K562 (cell line): ENCODE measurements at regions not wholly inside any gene's neighbourhood (a gene's known extent, or its start where the extent isn't known, plus 50 kb on each side); places are given as distances from the start of the nearest gene placed in this dataset.

Source experiments
- ATAC-seq: fragments of 200-7000 bp; cut with Tn5 transposase; 3 replicates; pipeline ENCODE4 v1.9.1; 2020; ENCODE audit warnings: moderate library complexity
- BruUV-seq: library from RNA; stranded (reverse); fragments of 400-500 nt; replicated peaks from 2 replicates; lab custom pipeline; 2021; lab: Mats Ljungman, UMichigan
- CTCF ChIA-PET: fragments of 300-600 bp; formaldehyde crosslinking; extraction: SDS; loops from one replicate; lab custom pipeline; 2021; ENCODE audit warnings: low intra/inter-chr PET ratio; lab: Yijun Ruan, JAX
- POLR2A ChIA-PET: fragments of 300-600, 350-650 bp; sonication (Branson Sonifier 250); formaldehyde crosslinking; extraction: SDS; loops from one replicate; lab custom pipeline; 2021; ENCODE audit warnings: antibody characterized with exemption, inconsistent platforms; lab: Yijun Ruan, JAX
- DNase-seq, 4 experiments: peaks; one replicate each; pipeline versions ENCODE4 v3.0.0 to v3.0.0-alpha.2; 2011 to 2018; ENCODE audit warnings: low spot score in 3 of 4, mixed read lengths in 3 of 4; ENCODE audit errors: extremely low read depth in 1 of 4
- FAIRE-seq: peaks from 2 replicates; lab custom pipeline; 2011; peaks lifted over from hg19 to GRCh38; lab: Jason Lieb, UNC
- H2AFZ ChIP-seq: 2 replicates; pipeline ENCODE4 v1.6.0; 2011; ENCODE audit warnings: low read depth, low read length, control low read depth, inconsistent platforms
- H3K27ac ChIP-seq: fragments of 200-600 bp; 3 replicates; pipeline ENCODE4 v1.8.0; 2011; ENCODE audit warnings: low read depth, mild to moderate bottlenecking, control low read depth, inconsistent platforms, low read length, moderate library complexity, mixed read lengths; ENCODE audit errors: extremely low read depth
- H3K27me3 ChIP-seq, 2 experiments: fragments of 300-600 bp in 1 of 2; 2 replicates in 1 of 2; 3 replicates in 1 of 2; pipeline versions ENCODE4 v1.6.0 to v1.8.0; 2011; ENCODE audit warnings: inconsistent platforms in 2 of 2, low read length in 2 of 2, mild to moderate bottlenecking in 1 of 2, mixed read lengths in 1 of 2, moderate library complexity in 1 of 2; ENCODE audit not compliant: control insufficient read depth in 2 of 2, insufficient read depth in 2 of 2
- H3K36me3 ChIP-seq: fragments of 300-600 bp; 3 replicates; pipeline ENCODE4 v1.8.0; 2011; ENCODE audit warnings: mild to moderate bottlenecking, low read length, inconsistent platforms; ENCODE audit not compliant: control insufficient read depth, insufficient read depth
- H3K4me1 ChIP-seq, 2 experiments: fragments of 200-600 bp in 1 of 2; replicated peaks in 1 of 2; 2 replicates in 1 of 2; 3 replicates in 1 of 2; pipeline versions ENCODE4 v1.5.1 to v1.8.0; 2011; ENCODE audit warnings: inconsistent platforms in 2 of 2, low read length in 2 of 2, mild to moderate bottlenecking in 1 of 2, mixed read lengths in 1 of 2, moderate library complexity in 1 of 2; ENCODE audit not compliant: control insufficient read depth in 2 of 2, insufficient read depth in 2 of 2
- H3K4me2 ChIP-seq: 2 replicates; pipeline ENCODE4 v1.6.1; 2011; ENCODE audit warnings: low read length, control low read depth, inconsistent platforms, mixed read lengths; ENCODE audit not compliant: insufficient read depth
- H3K4me3 ChIP-seq: fragments of 200-600 bp; sonication (generic), shearing (Covaris generic); 2 replicates; pipeline ENCODE4 v1.5.1; 2016; ENCODE audit warnings: control low read depth, inconsistent platforms
- H3K79me2 ChIP-seq: fragments of 200-600 bp; 3 replicates; pipeline ENCODE4 v1.8.0; 2011; ENCODE audit warnings: low read length, inconsistent platforms; ENCODE audit not compliant: control insufficient read depth, insufficient read depth
- H3K9ac ChIP-seq, 2 experiments: 2 replicates each; pipeline versions ENCODE4 v1.6.0 to v1.6.1; 2011; ENCODE audit warnings: low read depth in 2 of 2, low read length in 2 of 2, control low read depth in 1 of 2, inconsistent platforms in 1 of 2, mild to moderate bottlenecking in 1 of 2, mixed read lengths in 1 of 2; ENCODE audit not compliant: insufficient read depth in 1 of 2
- H3K9me1 ChIP-seq: one replicate; pipeline ENCODE4 v1.6.0; 2011; ENCODE audit warnings: inconsistent platforms, mild to moderate bottlenecking, low read length, moderate library complexity; ENCODE audit not compliant: control insufficient read depth, insufficient read depth
- H3K9me3 ChIP-seq: replicated peaks from 2 replicates; pipeline ENCODE4 v1.5.1; 2011; ENCODE audit warnings: low read depth, low read length, inconsistent platforms; ENCODE audit not compliant: control insufficient read depth, insufficient read depth
- H4K20me1 ChIP-seq: replicated peaks from 2 replicates; pipeline ENCODE4 v1.6.1; 2011; ENCODE audit warnings: low read length, inconsistent platforms, mixed read lengths; ENCODE audit not compliant: control insufficient read depth, insufficient read depth
- COPS2 ChIP-seq: fragments of 450-650 bp; conservative IDR thresholded peaks from 2 replicates; pipeline ENCODE4 v1.6.1; 2016; ENCODE audit warnings: mild to moderate bottlenecking, moderate library complexity
- EHMT2 ChIP-seq: fragments of 450-650 bp; IDR thresholded peaks from 2 replicates; pipeline ENCODE4 v1.6.1; 2018; ENCODE audit warnings: antibody characterized with exemption
- ELF1 ChIP-seq: fragments of 200-800 bp; sonication (Bioruptor generic); IDR thresholded peaks from 2 replicates; pipeline ENCODE4 v1.6.1; 2016; ENCODE audit warnings: missing genetic modification characterization, missing compliant biosample characterization
- EP300 ChIP-seq: IDR thresholded peaks from 2 replicates; pipeline ENCODE4 v1.6.1; 2012; ENCODE audit warnings: low read length, improper control_type of control experiment
- FOSL1 ChIP-seq: fragments of 200-800 bp; sonication (Bioruptor generic); conservative IDR thresholded peaks from 2 replicates; pipeline ENCODE4 v1.6.1; 2016; ENCODE audit warnings: missing genetic modification characterization, missing compliant biosample characterization
- HNRNPUL1 ChIP-seq: fragments of 200-400 bp; formaldehyde crosslinking; IDR thresholded peaks from 2 replicates; pipeline ENCODE4 v1.6.1; 2017; ENCODE audit warnings: low read length
- MECOM ChIP-seq: fragments of 250-450 bp; sonication (Bioruptor Pico); IDR thresholded peaks from 2 replicates; pipeline ENCODE4 v1.8.0; 2022; ENCODE audit warnings: inconsistent platforms
- ZNF175 ChIP-seq: fragments of 200-800 bp; sonication (Bioruptor generic); IDR thresholded peaks from 2 replicates; pipeline ENCODE4 v1.6.1; 2016; ENCODE audit warnings: low read depth, mild to moderate bottlenecking, missing genetic modification characterization, missing compliant biosample characterization
- WGBS: fragments of 100-300 bp; shearing (Covaris generic); methylation state at CpG from one replicate; pipeline ENCODE4 v1.1.6; 2016; ENCODE audit warnings: low coverage, mixed read lengths; ENCODE audit not compliant: insufficient coverage; ENCODE audit errors: missing lambda C conversion rate; 5-methylcytosine and 5-hydroxymethylcytosine counted together
- in situ Hi-C: fragments of 300-500 bp; cut with MboI; formaldehyde crosslinking; loops from 4 replicates; pipeline ENCODE4 v1.15.0; 2018; ENCODE audit warnings: inconsistent platforms, mixed read lengths
- intact Hi-C: fragments of 100-400 bp; cut with micrococcal nuclease; formaldehyde crosslinking; loops from 2 replicates; pipeline ENCODE4 v1.14.2; 2022
- TF ChIP-seq, protein P1 (sequence below): IDR thresholded peaks from 2 replicates; pipeline ENCODE4 v1.6.1; 2011; ENCODE audit warnings: borderline replicate concordance, low read depth, mild to moderate bottlenecking, moderate library complexity, low read length; ENCODE audit not compliant: insufficient read depth, poor library complexity, severe bottlenecking
- TF ChIP-seq, protein P2 (sequence below): fragments of 250-450 bp; sonication (Bioruptor Pico); IDR thresholded peaks from 2 replicates; pipeline ENCODE4 v1.5.0; 2021
- TF ChIP-seq, protein P3 (sequence below): sonication (generic); formaldehyde crosslinking; IDR thresholded peaks from 2 replicates; pipeline ENCODE4 v1.8.0; 2022; ENCODE audit warnings: mild to moderate bottlenecking, missing genetic modification reagents, borderline replicate concordance

DNA sequence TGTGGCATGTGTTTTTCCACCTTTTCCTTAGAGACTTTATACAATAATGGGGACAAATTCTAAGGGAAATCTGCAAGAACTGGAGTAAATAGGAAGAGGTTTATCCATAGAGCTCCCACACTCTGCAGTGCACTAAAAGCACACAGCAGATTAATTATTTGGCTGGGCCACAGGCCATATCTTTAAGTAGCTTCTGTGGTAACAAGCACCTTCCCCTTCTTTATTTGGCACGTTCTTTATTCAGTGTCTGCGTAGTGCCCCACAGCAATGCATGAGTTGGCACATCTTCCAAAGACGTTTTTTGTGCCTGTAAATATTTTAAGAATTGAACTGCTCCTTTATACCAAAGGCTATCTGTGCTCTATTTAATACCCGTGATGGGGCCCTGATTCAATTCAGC, 104.9 kb upstream of the MBL2 start (continued):
- TF ChIP-seq, protein P1, sequence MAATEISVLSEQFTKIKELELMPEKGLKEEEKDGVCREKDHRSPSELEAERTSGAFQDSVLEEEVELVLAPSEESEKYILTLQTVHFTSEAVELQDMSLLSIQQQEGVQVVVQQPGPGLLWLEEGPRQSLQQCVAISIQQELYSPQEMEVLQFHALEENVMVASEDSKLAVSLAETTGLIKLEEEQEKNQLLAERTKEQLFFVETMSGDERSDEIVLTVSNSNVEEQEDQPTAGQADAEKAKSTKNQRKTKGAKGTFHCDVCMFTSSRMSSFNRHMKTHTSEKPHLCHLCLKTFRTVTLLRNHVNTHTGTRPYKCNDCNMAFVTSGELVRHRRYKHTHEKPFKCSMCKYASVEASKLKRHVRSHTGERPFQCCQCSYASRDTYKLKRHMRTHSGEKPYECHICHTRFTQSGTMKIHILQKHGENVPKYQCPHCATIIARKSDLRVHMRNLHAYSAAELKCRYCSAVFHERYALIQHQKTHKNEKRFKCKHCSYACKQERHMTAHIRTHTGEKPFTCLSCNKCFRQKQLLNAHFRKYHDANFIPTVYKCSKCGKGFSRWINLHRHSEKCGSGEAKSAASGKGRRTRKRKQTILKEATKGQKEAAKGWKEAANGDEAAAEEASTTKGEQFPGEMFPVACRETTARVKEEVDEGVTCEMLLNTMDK: no peak
- TF ChIP-seq, protein P2, sequence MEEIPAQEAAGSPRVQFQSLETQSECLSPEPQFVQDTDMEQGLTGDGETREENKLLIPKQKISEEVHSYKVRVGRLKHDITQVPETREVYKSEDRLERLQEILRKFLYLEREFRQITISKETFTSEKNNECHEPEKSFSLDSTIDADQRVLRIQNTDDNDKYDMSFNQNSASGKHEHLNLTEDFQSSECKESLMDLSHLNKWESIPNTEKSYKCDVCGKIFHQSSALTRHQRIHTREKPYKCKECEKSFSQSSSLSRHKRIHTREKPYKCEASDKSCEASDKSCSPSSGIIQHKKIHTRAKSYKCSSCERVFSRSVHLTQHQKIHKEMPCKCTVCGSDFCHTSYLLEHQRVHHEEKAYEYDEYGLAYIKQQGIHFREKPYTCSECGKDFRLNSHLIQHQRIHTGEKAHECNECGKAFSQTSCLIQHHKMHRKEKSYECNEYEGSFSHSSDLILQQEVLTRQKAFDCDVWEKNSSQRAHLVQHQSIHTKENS (CRISPR knock-in tag): no peak
- no peak for TF ChIP-seq MECOM (CRISPR knock-in tag)
- TF ChIP-seq COPS2: no peak
- TF ChIP-seq EHMT2: no peak
- no peak for TF ChIP-seq ZNF175 (CRISPR knock-in tag)
- no peak for TF ChIP-seq HNRNPUL1

DNA sequence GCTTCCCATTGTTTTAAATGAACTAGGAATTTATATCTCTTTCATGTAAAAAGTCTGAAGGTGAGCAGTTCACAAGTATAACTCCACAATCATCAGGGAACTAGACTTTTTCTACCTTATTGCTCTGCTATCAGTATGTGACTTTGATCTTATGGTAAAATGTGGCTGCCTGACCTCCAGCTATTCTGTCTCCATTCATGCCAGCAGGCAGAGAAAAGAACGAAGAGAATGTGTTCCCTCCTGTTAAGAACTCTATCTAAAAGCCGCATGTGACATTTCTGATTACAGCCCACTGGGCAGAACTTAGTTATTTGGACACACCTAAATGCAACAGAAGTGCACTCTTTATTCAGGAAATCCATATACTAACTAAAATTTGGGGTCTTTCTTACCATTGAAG, 102.8 kb upstream of the MBL2 start:
- H3K9me3 ChIP-seq: no peaks in the 10 kb centered on the region
- no peak for ATAC-seq
- H3K27ac ChIP-seq: no peak overlapping the region
- no peak overlapping the region for H3K4me2 ChIP-seq
- H3K4me3 ChIP-seq: no peak overlapping the region
- ChIA-PET POLR2A (no interaction called here), CTCF (no interaction called here)
- H3K9ac ChIP-seq: no peak overlapping the region
- FAIRE-seq: no peak
- in situ Hi-C loops (no loop called here), intact Hi-C loops (no loop called here)
- no peaks in the 10 kb centered on the region for H3K4me1 ChIP-seq
- TF ChIP-seq ELF1 (no peak), FOSL1 (tag) (no peak), EP300 (no peak)
- TF ChIP-seq, protein P3, sequence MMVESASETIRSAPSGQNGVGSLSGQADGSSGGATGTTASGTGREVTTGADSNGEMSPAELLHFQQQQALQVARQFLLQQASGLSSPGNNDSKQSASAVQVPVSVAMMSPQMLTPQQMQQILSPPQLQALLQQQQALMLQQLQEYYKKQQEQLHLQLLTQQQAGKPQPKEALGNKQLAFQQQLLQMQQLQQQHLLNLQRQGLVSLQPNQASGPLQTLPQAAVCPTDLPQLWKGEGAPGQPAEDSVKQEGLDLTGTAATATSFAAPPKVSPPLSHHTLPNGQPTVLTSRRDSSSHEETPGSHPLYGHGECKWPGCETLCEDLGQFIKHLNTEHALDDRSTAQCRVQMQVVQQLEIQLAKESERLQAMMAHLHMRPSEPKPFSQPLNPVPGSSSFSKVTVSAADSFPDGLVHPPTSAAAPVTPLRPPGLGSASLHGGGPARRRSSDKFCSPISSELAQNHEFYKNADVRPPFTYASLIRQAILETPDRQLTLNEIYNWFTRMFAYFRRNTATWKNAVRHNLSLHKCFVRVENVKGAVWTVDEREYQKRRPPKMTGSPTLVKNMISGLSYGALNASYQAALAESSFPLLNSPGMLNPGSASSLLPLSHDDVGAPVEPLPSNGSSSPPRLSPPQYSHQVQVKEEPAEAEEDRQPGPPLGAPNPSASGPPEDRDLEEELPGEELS (CRISPR knock-in tag): no peak
- no peak overlapping the region for H2AFZ ChIP-seq
- no TSS peak for BruUV-seq
- no peaks in the 10 kb centered on the region for H3K79me2 ChIP-seq
- H4K20me1 ChIP-seq: no peaks in the 10 kb centered on the region
- no peaks in the 10 kb centered on the region for H3K27me3 ChIP-seq
- WGBS: 7% methylated on average over 2 of the region's 2 CpGs
- no peaks in the 10 kb centered on the region for H3K36me3 ChIP-seq
- no peak for DNase-seq
- H3K9me1 ChIP-seq: no peaks in the 10 kb centered on the region
